Spleen (tissue), 11 donors: ENCODE measurements at regions not wholly inside any gene's neighbourhood (a gene's known extent, or its start where the extent isn't known, plus 50 kb on each side); places are given as distances from the start of the nearest gene placed in this dataset.

Experiments used
- DNase-seq: peaks from one replicate; pipeline ENCODE4 v3.0.0-alpha.2; 2020
- H3K27ac ChIP-seq, 8 donors: fragments of 200-600 bp; sonication (generic) in 7 of 8; 1 replicate in 4 of 8; 2 replicates in 4 of 8; pipeline versions ENCODE4 v1.5.0 to v1.8.0; 2016 to 2021; ENCODE audit warnings: inconsistent platforms in 4 of 8, mild to moderate bottlenecking in 4 of 8, moderate library complexity in 1 of 8
- H3K27me3 ChIP-seq, 7 donors: fragments of 200-600 bp; sonication (generic) in 6 of 7; replicated peaks in 1 of 7; 1 replicate in 4 of 7; 2 replicates in 3 of 7; pipeline versions ENCODE4 v1.5.0 to v1.8.0; 2016 to 2021; ENCODE audit warnings: inconsistent platforms in 3 of 7, mild to moderate bottlenecking in 1 of 7
- H3K36me3 ChIP-seq, 6 donors: fragments of 200-600 bp; sonication (generic) in 5 of 6; 1 replicate in 4 of 6; 2 replicates in 2 of 6; pipeline versions ENCODE4 v1.5.0 to v1.8.0; 2016 to 2021; ENCODE audit warnings: inconsistent platforms in 2 of 6
- H3K4me1 ChIP-seq, 6 donors: fragments of 200-600 bp; sonication (generic) in 5 of 6; 1 replicate in 3 of 6; 2 replicates in 3 of 6; pipeline versions ENCODE4 v1.5.0 to v1.8.0; 2016 to 2021; ENCODE audit warnings: inconsistent platforms in 3 of 6
- H3K4me3 ChIP-seq, 8 donors: fragments of 200-600 bp; sonication (generic) in 7 of 8; 1 replicate in 4 of 8; 2 replicates in 4 of 8; pipeline versions ENCODE4 v1.5.0 to v1.8.0; 2016 to 2021; ENCODE audit warnings: inconsistent platforms in 4 of 8, mild to moderate bottlenecking in 4 of 8, moderate library complexity in 2 of 8
- H3K9me3 ChIP-seq, 8 donors: fragments of 200-600 bp; sonication (generic) in 7 of 8; 1 replicate in 4 of 8; 2 replicates in 4 of 8; pipeline versions ENCODE4 v1.5.0 to v1.8.0; 2016 to 2021; ENCODE audit warnings: inconsistent platforms in 4 of 8
- POLR2A ChIP-seq, 3 donors: fragments of 450-650 bp; IDR thresholded peaks; one replicate each; pipeline ENCODE4 v1.5.1; 2017; ENCODE audit warnings: antibody characterized with exemption in 3 of 3, mild to moderate bottlenecking in 1 of 3
- POLR2AphosphoS5 ChIP-seq, 3 donors: sonication (generic); formaldehyde crosslinking; IDR thresholded peaks; one replicate each; pipeline ENCODE4 v1.5.1; 2017; ENCODE audit warnings: antibody characterized with exemption in 3 of 3
- WGBS, 5 donors: extraction: QIAGEN DNeasy Blood & Tissue Kit in 3 of 5; methylation state at CpG; one replicate each; pipeline versions ENCODE4 v1.1.5 to v1.1.7; 2013 to 2018; 5-methylcytosine and 5-hydroxymethylcytosine counted together
- intact Hi-C: fragments of 100-400 bp; cut with DNase I; formaldehyde crosslinking; loops from one replicate; pipeline ENCODE4 v1.15.0; 2023; ENCODE audit warnings: low total_unique reads
- TF ChIP-seq, protein P1 (sequence below), 11 experiments: fragments of 200-600 bp in 7 of 11; fragments of 450-650 bp in 4 of 11; sonication (generic) in 4 of 11; IDR thresholded peaks in 8 of 11; conservative IDR thresholded peaks in 3 of 11; 1 replicate in 7 of 11; 2 replicates in 4 of 11; pipeline versions ENCODE4 v1.4.0 to v1.8.0; 2016 to 2021; ENCODE audit warnings: antibody characterized with exemption in 11 of 11, inconsistent platforms in 4 of 11, mild to moderate bottlenecking in 1 of 11
- donor health status: healthy with polysubstance abuse.
- donor health status: DM: no; HTN: no; CAD: no; lungs with moderate emphysema.
- donor health status: DM: no; HTN: no; CAD: no.
- donor health status: Bipolar disorder and iron deficiency.
- donor health status: healthy.
- donor health status: DM: no; HTN: no; CAD: no.
- donor health status: DM: yes; HTN: yes; CAD: no.

GRCh38 chr11:70872955-70873735 is 379.2 kb downstream of the SHANK2 start:
- intact Hi-C loops: no loop called here
- TF ChIP-seq, protein P1, sequence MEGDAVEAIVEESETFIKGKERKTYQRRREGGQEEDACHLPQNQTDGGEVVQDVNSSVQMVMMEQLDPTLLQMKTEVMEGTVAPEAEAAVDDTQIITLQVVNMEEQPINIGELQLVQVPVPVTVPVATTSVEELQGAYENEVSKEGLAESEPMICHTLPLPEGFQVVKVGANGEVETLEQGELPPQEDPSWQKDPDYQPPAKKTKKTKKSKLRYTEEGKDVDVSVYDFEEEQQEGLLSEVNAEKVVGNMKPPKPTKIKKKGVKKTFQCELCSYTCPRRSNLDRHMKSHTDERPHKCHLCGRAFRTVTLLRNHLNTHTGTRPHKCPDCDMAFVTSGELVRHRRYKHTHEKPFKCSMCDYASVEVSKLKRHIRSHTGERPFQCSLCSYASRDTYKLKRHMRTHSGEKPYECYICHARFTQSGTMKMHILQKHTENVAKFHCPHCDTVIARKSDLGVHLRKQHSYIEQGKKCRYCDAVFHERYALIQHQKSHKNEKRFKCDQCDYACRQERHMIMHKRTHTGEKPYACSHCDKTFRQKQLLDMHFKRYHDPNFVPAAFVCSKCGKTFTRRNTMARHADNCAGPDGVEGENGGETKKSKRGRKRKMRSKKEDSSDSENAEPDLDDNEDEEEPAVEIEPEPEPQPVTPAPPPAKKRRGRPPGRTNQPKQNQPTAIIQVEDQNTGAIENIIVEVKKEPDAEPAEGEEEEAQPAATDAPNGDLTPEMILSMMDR (IDR thresholded peaks at IDR 0.05 in 8 of 11, conservative IDR thresholded peaks at IDR 0.05 in 3 of 11): no peak
- TF ChIP-seq POLR2AphosphoS5 (IDR thresholded peaks at IDR 0.05): no peak
- no peak for TF ChIP-seq POLR2A (IDR thresholded peaks at IDR 0.05)
- H3K27me3 ChIP-seq: peaks cover 0 to 49% (median 0%) of the 10 kb centered on the region in 7 donors
- H3K9me3 ChIP-seq: no peaks in the 10 kb centered on the region
- WGBS, 5 donors: 37 to 41% (median 38%) methylated on average over 14 of the region's 14 CpGs
- no peak overlapping the region for H3K27ac ChIP-seq
- H3K36me3 ChIP-seq: no peaks in the 10 kb centered on the region
- H3K4me1 ChIP-seq: peaks cover 0 to 5% (median 0%) of the 10 kb centered on the region in 6 donors
- no peak for DNase-seq
- H3K4me3 ChIP-seq: no peak overlapping the region

DNA sequence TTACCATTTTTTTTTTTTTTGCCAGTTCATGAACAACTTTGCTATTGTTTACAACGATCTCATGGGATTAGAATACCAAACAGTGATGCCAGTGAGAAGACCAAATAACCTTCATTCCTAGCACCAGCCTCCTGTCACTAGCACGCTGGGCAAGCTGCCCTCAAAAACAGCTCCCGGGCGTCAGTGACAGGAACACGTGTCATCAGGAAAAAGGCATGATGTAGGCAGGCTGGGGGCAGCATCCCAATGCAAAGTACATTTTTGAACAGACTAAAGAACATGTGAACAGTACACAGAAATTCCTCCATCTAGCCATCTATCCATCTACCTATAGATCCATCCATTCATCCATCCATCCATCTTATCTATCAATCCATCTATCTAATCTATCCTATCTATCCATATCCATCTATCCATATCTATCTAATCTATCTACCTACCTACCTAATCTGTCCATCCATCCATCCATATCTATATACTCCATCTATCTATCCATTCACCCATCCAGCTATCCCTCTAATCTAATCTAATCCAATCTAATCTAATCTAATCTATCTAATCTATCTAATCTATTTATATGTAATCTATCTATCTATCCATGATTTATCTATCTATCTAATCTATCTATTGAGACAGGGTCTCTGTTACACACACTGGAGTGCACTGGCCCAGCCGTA is 378.5 kb downstream of the SHANK2 start:
- H3K27me3 ChIP-seq: peaks cover 0 to 49% (median 0%) of the 10 kb centered on the region in 7 donors
- TF ChIP-seq, protein P1 (IDR thresholded peaks at IDR 0.05 in 8 of 11, conservative IDR thresholded peaks at IDR 0.05 in 3 of 11): no peak
- no peak for TF ChIP-seq POLR2A (IDR thresholded peaks at IDR 0.05)
- no peak for TF ChIP-seq POLR2AphosphoS5 (IDR thresholded peaks at IDR 0.05)
- H3K36me3 ChIP-seq: no peaks in the 10 kb centered on the region
- no peak overlapping the region for H3K4me3 ChIP-seq
- H3K27ac ChIP-seq: no peak overlapping the region
- intact Hi-C loops: no loop called here
- no peaks in the 10 kb centered on the region for H3K9me3 ChIP-seq
- peaks cover 0 to 5% (median 0%) of the 10 kb centered on the region in 6 donors for H3K4me1 ChIP-seq
- DNase-seq: no peak
- 70 to 77% (median 76%) methylated on average over 6 of the region's 6 CpGs for WGBS, 5 donors

DNA sequence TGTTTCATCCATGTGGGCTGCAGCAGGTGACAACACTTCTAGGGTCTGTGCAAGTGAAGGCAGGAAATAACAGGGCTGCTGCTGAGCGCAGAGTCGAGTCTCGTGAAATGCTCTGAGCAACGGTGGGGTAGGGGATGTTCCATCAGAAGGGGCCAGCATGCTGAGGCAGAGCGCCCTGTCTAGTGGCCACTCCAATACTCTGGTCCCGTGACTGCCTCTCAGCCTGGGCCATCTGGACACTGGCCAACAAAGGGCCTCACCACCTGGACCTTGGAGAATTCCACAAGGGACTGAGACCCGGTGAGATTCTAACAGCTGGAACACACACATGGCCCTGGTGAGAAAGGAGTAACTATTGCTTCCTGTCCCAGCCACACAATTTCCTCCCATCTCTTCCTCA is 375.7 kb downstream of the SHANK2 start:
- DNase-seq: no peak
- no peaks in the 10 kb centered on the region for H3K36me3 ChIP-seq
- peaks cover 0 to 37% (median 0%) of the 10 kb centered on the region in 7 donors for H3K27me3 ChIP-seq
- intact Hi-C loops: no loop called here
- no peak for TF ChIP-seq POLR2A (IDR thresholded peaks at IDR 0.05)
- no peak for TF ChIP-seq POLR2AphosphoS5 (IDR thresholded peaks at IDR 0.05)
- TF ChIP-seq, protein P1 (IDR thresholded peaks at IDR 0.05 in 8 of 11, conservative IDR thresholded peaks at IDR 0.05 in 3 of 11): no peak
- no peak overlapping the region for H3K27ac ChIP-seq
- 4 to 29% (median 19%) methylated on average over 3 to 7 of the region's 7 CpGs for WGBS, 5 donors
- no peak overlapping the region for H3K4me3 ChIP-seq
- H3K9me3 ChIP-seq: no peaks in the 10 kb centered on the region
- H3K4me1 ChIP-seq: peaks cover 0 to 5% (median 0%) of the 10 kb centered on the region in 6 donors

- no peak for DNase-seq
- H3K36me3 ChIP-seq: no peaks in the 10 kb centered on the region
- WGBS, 5 donors: 54 to 73% (median 66%) methylated on average over 12 of the region's 12 CpGs
- no peak overlapping the region for H3K4me3 ChIP-seq
- H3K9me3 ChIP-seq: no peaks in the 10 kb centered on the region
- peaks cover 0 to 33% (median 0%) of the 10 kb centered on the region in 7 donors for H3K27me3 ChIP-seq
- H3K4me1 ChIP-seq: peaks cover 0 to 5% (median 0%) of the 10 kb centered on the region in 6 donors
- intact Hi-C loops: no loop called here
- TF ChIP-seq, protein P1 (IDR thresholded peaks at IDR 0.05 in 8 of 11, conservative IDR thresholded peaks at IDR 0.05 in 3 of 11): no peak
- TF ChIP-seq POLR2A (IDR thresholded peaks at IDR 0.05) (no peak), POLR2AphosphoS5 (IDR thresholded peaks at IDR 0.05) (no peak)
- H3K27ac ChIP-seq: no peak overlapping the region
Measured at GRCh38 chr11:70877151-70877550, 375.2 kb downstream of the SHANK2 start.
